H1 (cell line): ENCODE measurements at regions not wholly inside any gene's neighbourhood (a gene's known extent, or its start where the extent isn't known, plus 50 kb on each side); places are given as distances from the start of the nearest gene placed in this dataset.

ENCODE experiments used
- BCL11A ChIP-seq, 2 experiments: IDR thresholded peaks; one replicate each; pipeline ENCODE4 v1.6.1; 2011; ENCODE audit warnings: low read depth in 2 of 2, low read length in 2 of 2, mild to moderate bottlenecking in 2 of 2
- CBX5 ChIP-seq: fragments of 300-800, 300-1000 bp; sonication (generic); IDR thresholded peaks from 2 replicates; pipeline ENCODE4 v1.7.1; 2016; ENCODE audit warnings: antibody characterized with exemption, low read length, low read depth
- CREB1 ChIP-seq: IDR thresholded peaks from 2 replicates; pipeline ENCODE4 v1.6.1; 2012; ENCODE audit warnings: inconsistent platforms
- FOSL1 ChIP-seq: IDR thresholded peaks from 2 replicates; pipeline ENCODE4 v1.6.1; 2011; ENCODE audit warnings: mild to moderate bottlenecking, low read depth, low read length, moderate library complexity; ENCODE audit not compliant: insufficient read depth
- NRF1 ChIP-seq: IDR thresholded peaks from 2 replicates; pipeline ENCODE4 v1.6.1; 2011; ENCODE audit warnings: mild to moderate bottlenecking, low read depth, low read length, improper control_type of control experiment

GRCh38 chr6:82617648-82618047, 254.0 kb downstream of the TPBG start (continued):
- TF ChIP-seq CBX5 (no peak), NRF1 (no peak), FOSL1 (no peak), CREB1 (no peak), BCL11A (IDR thresholded peaks at IDR 0.05; ENCODE audit: low read depth in 2 of 2, low read length in 2 of 2) (no peak)
